DMS79 (cell line): ENCODE measurements at regions not wholly inside any gene's neighbourhood (a gene's known extent, or its start where the extent isn't known, plus 50 kb on each side); places are given as distances from the start of the nearest gene placed in this dataset.

Experiments
- DNase-seq: peaks from one replicate; lab custom pipeline; 2025; lab: John Stamatoyannopoulos, UW

GRCh38 chr10:10811562-10811961 lies 206.1 kb upstream of the CELF2 start:
- DNase-seq, result no peak

DNA sequence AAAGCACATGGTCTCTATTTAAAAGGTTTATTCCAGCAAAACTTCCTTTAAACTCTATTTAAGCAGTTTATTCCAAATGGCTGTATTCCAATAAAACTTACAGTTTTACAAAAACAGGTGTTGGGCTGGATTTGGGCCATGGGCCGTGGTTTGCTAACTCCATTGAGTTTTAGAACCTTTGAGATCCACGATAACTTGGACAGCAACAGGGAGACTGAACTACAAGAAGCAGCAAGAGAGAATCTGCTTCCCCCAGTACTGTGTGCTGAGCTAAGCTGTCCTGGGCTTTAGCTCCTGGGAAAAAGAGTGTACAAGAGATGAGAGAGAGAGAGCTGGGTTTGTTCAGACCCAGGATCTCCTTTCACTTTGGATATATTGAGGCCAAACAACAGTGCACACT lies 204.0 kb upstream of the CELF2 start:
- DNase-seq, result no peak

DNA sequence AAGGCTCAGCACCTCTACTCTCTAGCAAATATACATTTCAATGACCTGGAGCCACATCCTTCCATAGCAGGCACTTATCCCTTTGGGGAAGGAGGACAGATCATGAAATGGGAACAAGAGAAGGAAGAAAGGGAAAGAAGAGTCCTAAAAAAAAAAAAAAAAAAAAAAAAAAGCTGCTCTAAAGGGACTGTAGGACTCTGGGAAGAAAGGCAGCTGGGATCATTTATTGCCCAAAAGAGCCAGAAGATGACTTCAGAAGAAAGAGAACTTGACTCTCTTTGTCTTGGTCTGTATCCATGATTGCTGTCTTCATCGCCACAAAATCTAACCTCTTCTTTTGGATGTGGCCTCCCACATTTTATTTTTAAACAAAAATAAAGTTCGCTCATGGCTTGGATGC lies 203.6 kb upstream of the CELF2 start:
- no peak for DNase-seq

GRCh38 chr10:10816447-10816846 lies 201.2 kb upstream of the CELF2 start:
- no peak for DNase-seq

GRCh38 chr10:10817609-10818008 lies 200.1 kb upstream of the CELF2 start:
- DNase-seq, result no peak

- DNase-seq, result no peak
Observed at GRCh38 chr10:10818082-10818481, 199.6 kb upstream of the CELF2 start.

- DNase-seq, result no peak
Observed at GRCh38 chr10:10819206-10819856, 198.3 kb upstream of the CELF2 start.

- DNase-seq, result no peak
Observed at GRCh38 chr10:10821926-10822325, 195.7 kb upstream of the CELF2 start.

GRCh38 chr10:10824591-10825148 lies 193.0 kb upstream of the CELF2 start:
- no peak for DNase-seq

DNA sequence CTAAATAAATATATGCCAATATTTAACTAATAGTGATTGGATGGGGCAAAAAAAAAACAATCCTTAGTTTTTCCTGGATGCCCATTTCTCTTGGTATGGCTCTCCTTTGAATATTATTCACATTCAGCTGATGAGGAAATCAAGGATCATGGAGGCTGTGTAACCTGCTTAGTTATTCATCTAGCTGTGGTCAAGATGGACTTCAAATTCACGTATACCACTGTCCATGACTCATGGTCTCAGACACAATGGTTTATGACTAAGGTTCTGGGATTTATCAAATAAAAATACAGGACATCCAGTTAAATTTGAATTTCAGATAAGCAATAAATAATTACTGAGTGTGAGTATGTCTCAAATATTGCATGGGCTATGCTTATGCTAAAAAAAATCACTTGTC lies 191.5 kb upstream of the CELF2 start:
- no peak for DNase-seq

GRCh38 chr10:10828623-10829022 lies 189.0 kb upstream of the CELF2 start:
- DNase-seq, result no peak

GRCh38 chr10:10829576-10829975 lies 188.1 kb upstream of the CELF2 start:
- DNase-seq, result no peak

DNA sequence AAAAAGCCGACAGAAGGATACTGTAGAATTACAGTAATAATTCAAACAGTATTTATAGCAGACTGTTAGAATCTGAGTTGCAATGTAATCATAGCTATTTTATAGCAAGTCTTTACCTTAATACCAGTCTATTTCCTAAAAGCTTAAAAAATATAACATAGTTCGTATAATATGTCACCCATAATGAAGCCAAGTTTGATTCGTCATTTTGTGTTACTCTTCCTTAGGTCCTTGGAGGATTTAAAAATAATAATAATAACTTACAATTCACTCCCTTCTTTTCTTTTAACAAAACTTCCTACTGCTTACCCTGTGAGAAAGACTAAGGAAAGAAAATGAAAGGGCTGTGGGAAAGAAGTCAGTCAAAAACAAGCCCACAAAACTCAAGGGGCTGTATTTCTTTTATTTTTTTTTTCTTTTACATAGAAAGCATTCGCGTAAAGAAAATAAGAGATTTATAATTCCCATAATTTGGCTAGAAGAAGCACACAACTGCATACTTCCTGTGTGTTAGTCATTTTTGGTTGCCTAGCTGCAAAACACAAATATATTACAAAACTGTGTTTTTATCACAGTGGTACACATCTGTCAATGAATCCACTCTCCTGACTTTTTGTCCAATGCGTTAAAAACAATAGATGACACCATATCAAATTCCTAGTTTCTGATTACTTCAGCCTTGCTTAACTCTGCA lies 187.2 kb upstream of the CELF2 start:
- no peak for DNase-seq

DNA sequence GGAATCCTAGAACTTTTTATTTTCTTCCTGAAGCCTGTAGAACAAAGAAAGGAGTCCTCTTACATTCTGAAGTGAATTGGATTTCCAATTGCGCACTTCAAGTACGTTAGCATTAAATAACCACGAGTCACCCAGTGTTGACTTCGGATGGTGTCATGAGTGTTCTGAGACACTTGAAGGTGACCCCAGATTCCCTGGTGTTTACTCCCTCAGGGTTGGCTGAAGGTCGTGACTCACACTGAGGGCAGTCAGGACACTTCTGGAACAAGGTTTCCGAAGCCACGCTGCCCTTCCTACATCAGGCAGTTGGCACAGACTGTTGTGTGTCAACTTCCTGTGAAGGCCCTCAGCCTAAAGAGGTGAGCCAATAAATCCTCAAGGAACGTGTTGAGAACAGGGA lies 186.6 kb upstream of the CELF2 start:
- no peak for DNase-seq

DNA sequence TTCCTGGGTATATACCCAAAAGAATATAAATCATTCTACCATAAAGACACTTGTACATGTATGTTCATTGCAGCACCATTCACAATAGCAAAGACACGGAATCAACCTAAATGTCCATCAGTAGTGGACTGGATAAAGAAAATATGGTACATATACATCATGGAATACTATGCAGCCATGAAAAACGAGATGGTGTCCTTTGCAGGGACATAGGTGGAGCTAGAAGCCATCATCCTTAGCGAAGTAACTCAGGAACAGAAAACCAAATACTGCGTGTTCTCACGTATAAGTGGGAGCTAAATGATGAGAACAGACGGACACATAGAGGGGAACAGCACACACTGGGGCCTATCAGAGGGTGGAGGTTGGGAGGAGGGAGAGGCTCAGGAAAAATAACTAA lies 183.7 kb upstream of the CELF2 start:
- DNase-seq, result no peak

GRCh38 chr10:10844251-10844650 lies 173.4 kb upstream of the CELF2 start:
- DNase-seq, result no peak

DNA sequence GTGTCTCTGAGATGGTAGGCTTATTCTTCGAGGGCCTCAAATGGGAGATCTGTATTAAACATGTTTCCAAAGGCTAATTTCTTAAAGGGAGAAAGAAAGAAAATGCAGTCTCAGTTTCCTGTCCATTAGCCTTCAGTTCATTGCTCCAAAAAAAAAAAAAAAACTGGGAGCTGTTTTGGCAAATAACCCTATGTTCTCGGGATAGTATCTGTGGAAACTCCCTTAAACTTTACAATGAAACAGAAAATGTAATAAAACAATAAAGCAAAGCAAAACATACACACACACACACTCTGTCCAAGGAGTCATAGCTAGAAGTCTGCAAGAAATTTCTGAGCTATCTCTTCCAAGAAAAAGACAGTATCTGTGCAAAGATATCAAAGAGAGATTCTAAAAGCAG lies 172.5 kb upstream of the CELF2 start:
- no peak for DNase-seq

DNA sequence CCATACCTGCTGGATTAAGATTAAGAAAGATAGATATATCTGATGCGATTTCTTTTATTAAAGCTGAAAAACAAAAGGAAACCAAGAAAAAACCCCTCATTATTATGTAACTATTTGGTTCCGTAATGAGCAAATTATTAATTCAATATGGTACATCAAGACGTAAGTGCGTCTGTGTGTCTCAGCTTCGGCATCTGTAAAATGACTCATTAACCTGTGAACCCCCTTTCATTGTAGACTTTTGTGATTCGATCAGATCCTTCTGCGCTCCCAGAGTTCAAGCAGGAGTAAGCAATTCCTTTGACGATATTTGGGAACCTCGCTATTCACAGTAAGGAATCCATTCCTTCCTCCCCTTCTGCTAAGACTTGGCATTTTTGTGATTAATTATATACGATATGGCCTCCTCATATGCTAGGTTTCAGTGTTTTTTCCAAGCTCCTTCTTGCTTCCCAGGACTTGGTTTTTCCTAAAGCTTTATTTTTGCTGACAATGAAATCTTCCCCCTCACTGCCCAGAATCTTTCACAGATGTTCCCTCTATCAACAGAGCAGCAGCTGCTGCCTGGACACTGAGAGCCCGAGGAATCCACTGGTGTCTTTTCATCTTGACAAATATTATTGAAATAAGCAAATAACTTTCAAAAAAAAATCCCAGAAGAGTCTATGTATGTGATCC lies 171.7 kb upstream of the CELF2 start:
- DNase-seq, result no peak

GRCh38 chr10:10846504-10846900 lies 171.2 kb upstream of the CELF2 start:
- no peak for DNase-seq

DNA sequence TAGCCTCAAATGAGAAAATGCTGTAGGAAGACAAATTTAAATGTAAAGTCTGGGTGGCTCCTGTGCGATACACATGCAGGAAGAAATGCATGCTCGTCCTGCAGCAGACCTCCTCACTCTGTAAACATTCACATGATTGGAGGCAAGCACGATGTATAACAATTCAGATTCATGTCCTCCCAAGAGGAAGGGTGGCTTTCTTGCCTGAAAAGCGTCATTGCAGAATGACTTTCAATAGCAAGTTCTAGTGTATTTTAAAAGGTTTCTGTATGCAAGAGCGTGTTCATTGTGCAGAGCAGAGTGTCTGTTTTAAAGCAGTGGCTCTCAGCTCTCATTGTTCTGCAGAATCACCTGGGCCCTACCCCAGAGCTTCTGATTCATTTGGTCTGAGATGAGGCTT lies 170.3 kb upstream of the CELF2 start:
- DNase-seq, result no peak

- no peak for DNase-seq
Observed at GRCh38 chr10:10848488-10849111, 169.1 kb upstream of the CELF2 start.

GRCh38 chr10:10849306-10849705 lies 168.4 kb upstream of the CELF2 start:
- no peak for DNase-seq

DNA sequence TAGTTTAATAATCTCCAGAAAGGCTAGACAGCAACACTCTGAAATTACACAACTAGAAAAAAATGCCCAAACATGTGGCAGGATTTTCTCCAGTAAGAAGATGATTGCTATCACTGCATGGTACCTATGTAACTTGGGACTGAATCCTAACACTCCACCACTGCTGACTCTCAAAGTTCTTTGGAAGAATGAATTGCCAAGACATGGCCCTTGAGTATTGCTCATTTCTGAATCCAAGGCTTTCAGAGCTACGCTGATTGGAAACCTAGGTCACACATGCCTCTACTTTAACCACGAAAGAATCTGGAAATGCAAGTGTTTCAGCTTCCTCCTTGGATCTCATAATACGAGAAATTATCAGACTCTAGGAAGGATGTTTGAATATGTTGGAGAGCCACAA lies 167.5 kb upstream of the CELF2 start:
- no peak for DNase-seq
